ENCODE measurements at regions not wholly inside any gene's neighbourhood (a gene's known extent, or its start where the extent isn't known, plus 50 kb on each side); places are given as distances from the start of the nearest gene placed in this dataset.

DNA sequence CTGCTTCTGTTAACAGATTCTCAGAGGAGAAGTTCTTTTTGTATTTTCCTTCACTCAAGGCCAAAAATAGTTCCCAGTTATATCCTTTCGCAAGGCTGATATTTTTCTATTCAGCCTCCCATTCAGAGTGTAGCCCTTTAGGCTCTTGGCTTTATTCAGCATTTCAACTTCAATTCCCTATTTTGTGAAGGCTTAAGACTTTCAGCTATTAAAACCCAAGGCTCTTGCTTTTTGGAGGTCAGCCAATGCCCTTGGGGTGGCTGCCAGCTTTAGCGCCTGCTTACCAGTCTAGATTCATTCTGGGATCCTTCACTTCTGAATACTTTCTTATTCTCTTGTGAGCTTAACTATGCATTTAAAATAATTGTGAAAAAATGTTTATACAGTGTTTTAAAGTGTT, 57.3 kb upstream of the ADGRA3 start:
- intact Hi-C loops (cut with DNase I), result no loop called here
- DNase-seq (ENCODE audit: low spot score), result no peak
- 26% methylated on average over 2 of the region's 2 CpGs for WGBS

DNA sequence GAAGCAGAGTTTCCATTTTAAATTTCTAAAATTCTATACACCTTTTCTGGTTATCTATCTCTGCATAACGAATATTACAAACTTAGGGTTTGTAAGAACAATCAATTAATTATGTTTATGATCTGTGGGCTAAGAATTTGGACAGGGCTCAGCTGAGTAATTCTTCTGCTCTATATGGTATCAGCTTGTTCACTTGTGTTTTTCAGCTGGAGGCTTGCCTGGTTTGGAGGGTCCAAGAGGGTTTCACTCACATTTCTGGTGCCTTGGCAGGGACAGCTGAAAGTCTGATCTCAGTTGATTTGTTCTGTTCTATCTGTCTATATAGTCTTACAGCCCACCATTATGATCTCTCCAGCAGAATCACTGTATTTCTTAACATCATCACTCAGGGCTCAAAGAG, 57.8 kb upstream of the ADGRA3 start:
- 32% methylated on average over 1 of the region's 1 CpG for WGBS
- H3K4me3 ChIP-seq, result no peak overlapping the region
- no peak for DNase-seq (ENCODE audit: low spot score)
- no peaks in the 10 kb centered on the region for H3K36me3 ChIP-seq
- H3K27me3 ChIP-seq (replicated peaks; ENCODE audit: insufficient read depth), result no peaks in the 10 kb centered on the region
- no peaks in the 10 kb centered on the region for H3K9me3 ChIP-seq
- no peak overlapping the region for H3K27ac ChIP-seq
- no peaks in the 10 kb centered on the region for H3K4me1 ChIP-seq (replicated peaks)
- TF ChIP-seq POLR2A (IDR thresholded peaks at IDR 0.05) (no peak), CTCF (IDR thresholded peaks at IDR 0.05) (no peak), POLR2AphosphoS5 (IDR thresholded peaks at IDR 0.05) (no peak)
- intact Hi-C loops (cut with DNase I), result no loop called here

More for the DNA sequence above, 57.3 kb upstream of the ADGRA3 start:
- Histone ChIP-seq H3K27ac (no peak overlapping the region), H3K9me3 (no peaks in the 10 kb centered on the region), H3K36me3 (no peaks in the 10 kb centered on the region), H3K27me3 (replicated peaks; ENCODE audit: insufficient read depth) (no peaks in the 10 kb centered on the region), H3K4me3 (no peak overlapping the region), H3K4me1 (replicated peaks) (no peaks in the 10 kb centered on the region)
- TF ChIP-seq POLR2A (IDR thresholded peaks at IDR 0.05), result no peak
- TF ChIP-seq POLR2AphosphoS5 (IDR thresholded peaks at IDR 0.05), result no peak
- TF ChIP-seq CTCF (IDR thresholded peaks at IDR 0.05), result no peak

DNA sequence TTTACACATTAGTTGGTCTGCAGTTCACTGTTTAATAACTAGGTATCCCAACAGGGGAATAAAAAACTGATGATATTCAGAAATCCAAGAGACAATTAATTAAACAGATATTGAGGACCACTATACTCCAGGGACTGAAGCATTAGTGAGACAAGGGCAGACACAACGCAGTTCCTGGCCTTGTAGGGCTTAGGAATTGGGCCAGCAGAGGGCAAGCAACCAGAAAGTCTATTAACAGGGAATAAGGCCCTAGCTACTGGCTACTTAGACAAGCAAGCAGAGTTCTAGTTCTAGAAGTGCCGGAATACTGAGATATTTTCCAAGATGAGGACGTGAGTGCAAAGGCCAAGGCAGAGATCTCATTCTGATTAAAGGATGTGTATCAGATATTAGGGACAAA, 58.6 kb upstream of the ADGRA3 start:
- no peaks in the 10 kb centered on the region for H3K4me1 ChIP-seq (replicated peaks)
- no peak overlapping the region for H3K27ac ChIP-seq
- DNase-seq (ENCODE audit: low spot score), result no peak
- no peaks in the 10 kb centered on the region for H3K27me3 ChIP-seq (replicated peaks; ENCODE audit: insufficient read depth)
- no peak for TF ChIP-seq POLR2A (IDR thresholded peaks at IDR 0.05)
- TF ChIP-seq POLR2AphosphoS5 (IDR thresholded peaks at IDR 0.05), result no peak
- no peak for TF ChIP-seq CTCF (IDR thresholded peaks at IDR 0.05)
- H3K4me3 ChIP-seq, result no peak overlapping the region
- no peaks in the 10 kb centered on the region for H3K36me3 ChIP-seq
- intact Hi-C loops (cut with DNase I), result no loop called here
- WGBS, result 81% methylated on average over 3 of the region's 3 CpGs
- H3K9me3 ChIP-seq, result no peaks in the 10 kb centered on the region

- Histone ChIP-seq H3K27me3 (replicated peaks; ENCODE audit: insufficient read depth) (no peaks in the 10 kb centered on the region), H3K36me3 (no peaks in the 10 kb centered on the region), H3K27ac (no peak overlapping the region), H3K4me1 (replicated peaks) (no peaks in the 10 kb centered on the region), H3K9me3 (no peaks in the 10 kb centered on the region), H3K4me3 (no peak overlapping the region)
- no peak for DNase-seq (ENCODE audit: low spot score)
- intact Hi-C loops (cut with DNase I), result no loop called here
- 79% methylated on average over 1 of the region's 1 CpG for WGBS
- TF ChIP-seq POLR2A (IDR thresholded peaks at IDR 0.05) (no peak), POLR2AphosphoS5 (IDR thresholded peaks at IDR 0.05) (no peak), CTCF (IDR thresholded peaks at IDR 0.05) (no peak)
Observed at GRCh38 chr4:22574880-22575279, 59.0 kb upstream of the ADGRA3 start.

DNA sequence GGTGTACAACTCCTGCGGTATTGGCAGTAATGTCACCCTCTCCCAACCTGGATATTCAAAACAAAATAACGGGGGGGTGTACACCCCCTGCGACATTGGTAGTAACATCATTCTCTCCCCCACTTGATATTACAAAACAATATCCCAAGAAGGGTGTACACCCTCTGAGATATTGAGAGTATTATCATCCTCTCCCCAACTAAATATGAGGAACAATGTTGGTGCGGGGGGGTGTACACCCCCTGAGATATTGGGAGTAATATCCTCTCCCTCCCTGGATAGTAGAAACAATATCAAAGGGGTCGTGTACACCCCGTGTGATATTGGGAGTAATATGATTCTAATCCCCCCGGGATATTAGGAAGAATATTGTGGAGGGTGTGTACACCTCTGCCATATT, 71.4 kb upstream of the ADGRA3 start:
- H3K36me3 ChIP-seq, result no peaks in the 10 kb centered on the region
- no peak overlapping the region for H3K27ac ChIP-seq
- no peak overlapping the region for H3K4me3 ChIP-seq
- H3K9me3 ChIP-seq, result no peaks in the 10 kb centered on the region
- no peak for TF ChIP-seq POLR2AphosphoS5 (IDR thresholded peaks at IDR 0.05)
- TF ChIP-seq CTCF (IDR thresholded peaks at IDR 0.05), result no peak
- TF ChIP-seq POLR2A (IDR thresholded peaks at IDR 0.05), result no peak
- DNase-seq (ENCODE audit: low spot score), result no peak
- intact Hi-C loops (cut with DNase I), result no loop called here
- 83% methylated on average over 7 of the region's 7 CpGs for WGBS
- no peaks in the 10 kb centered on the region for H3K27me3 ChIP-seq (replicated peaks; ENCODE audit: insufficient read depth)
- H3K4me1 ChIP-seq (replicated peaks), result no peaks in the 10 kb centered on the region

Data from prostate gland (tissue), 2 donors.